Loucy (cell line): ENCODE measurements at regions not wholly inside any gene's neighbourhood (a gene's known extent, or its start where the extent isn't known, plus 50 kb on each side); places are given as distances from the start of the nearest gene placed in this dataset.

Experiments
- H2AFZ ChIP-seq: fragments of 200-600 bp; sonication (generic); 2 replicates; pipeline ENCODE4 v1.6.0; 2016; ENCODE audit warnings: antibody characterized with exemption, mild to moderate bottlenecking, low read length, moderate library complexity
- H3F3A ChIP-seq: fragments of 200-600 bp; 2 replicates; pipeline ENCODE4 v1.6.0; 2016; ENCODE audit warnings: antibody characterized with exemption, low read depth, mild to moderate bottlenecking
- H3K27me3 ChIP-seq: fragments of 200-600 bp; sonication (generic); 2 replicates; pipeline ENCODE4 v1.6.1; 2014; ENCODE audit warnings: low read length, mild to moderate bottlenecking; ENCODE audit not compliant: insufficient read depth, poor library complexity, severe bottlenecking
- H3K36me3 ChIP-seq: fragments of 200-600 bp; sonication (generic); 2 replicates; pipeline ENCODE4 v1.6.1; 2016; ENCODE audit warnings: low read length; ENCODE audit not compliant: insufficient read depth
- H3K4me1 ChIP-seq: fragments of 200-600 bp; sonication (generic); 2 replicates; pipeline ENCODE4 v1.5.1; 2014; ENCODE audit warnings: low read length, mild to moderate bottlenecking; ENCODE audit not compliant: insufficient read depth, poor library complexity, severe bottlenecking
- H3K4me2 ChIP-seq: fragments of 200-600 bp; sonication (generic); 2 replicates; pipeline ENCODE4 v1.6.0; 2014; ENCODE audit warnings: antibody characterized with exemption, low read length, low read depth, mild to moderate bottlenecking; ENCODE audit not compliant: poor library complexity, severe bottlenecking
- H3K4me3 ChIP-seq: fragments of 200-600 bp; sonication (generic); 2 replicates; pipeline ENCODE4 v1.5.1; 2014; ENCODE audit warnings: low read length, mild to moderate bottlenecking, mixed read lengths; ENCODE audit not compliant: poor library complexity, severe bottlenecking
- H3K79me2 ChIP-seq: fragments of 200-600 bp; sonication (generic); 2 replicates; pipeline ENCODE4 v1.6.1; 2014; ENCODE audit warnings: low read length; ENCODE audit not compliant: insufficient read depth
- H3K9ac ChIP-seq: fragments of 200-600 bp; sonication (generic); 2 replicates; pipeline ENCODE4 v1.6.0; 2014; ENCODE audit warnings: mild to moderate bottlenecking, low read depth, low read length, moderate library complexity; ENCODE audit not compliant: poor library complexity, severe bottlenecking
- H3K9me2 ChIP-seq: fragments of 200-600 bp; sonication (generic); replicated peaks from 2 replicates; pipeline ENCODE4 v1.6.1; 2016; ENCODE audit warnings: low read depth, low read length, mixed read lengths
- H3K9me3 ChIP-seq: fragments of 200-600 bp; sonication (generic); 2 replicates; pipeline ENCODE4 v1.6.1; 2014; ENCODE audit warnings: mild to moderate bottlenecking, antibody characterized with exemption, low read length, low read depth; ENCODE audit not compliant: insufficient read depth
- H4K20me1 ChIP-seq: fragments of 200-600 bp; sonication (generic); 2 replicates; pipeline ENCODE4 v1.6.0; 2014; ENCODE audit warnings: antibody characterized with exemption, low read length, mild to moderate bottlenecking; ENCODE audit not compliant: insufficient read depth, poor library complexity, severe bottlenecking
- EZH2phosphoT487 ChIP-seq: fragments of 200-600 bp; IDR thresholded peaks from 2 replicates; pipeline ENCODE4 v1.6.1; 2018; ENCODE audit warnings: antibody characterized with exemption, mild to moderate bottlenecking, moderate library complexity, borderline replicate concordance
- TF ChIP-seq, protein P1 (sequence below): fragments of 200-600 bp; sonication (generic); conservative IDR thresholded peaks from 2 replicates; pipeline ENCODE4 v1.5.1; 2014; ENCODE audit warnings: mild to moderate bottlenecking, antibody characterized with exemption, low read length

DNA sequence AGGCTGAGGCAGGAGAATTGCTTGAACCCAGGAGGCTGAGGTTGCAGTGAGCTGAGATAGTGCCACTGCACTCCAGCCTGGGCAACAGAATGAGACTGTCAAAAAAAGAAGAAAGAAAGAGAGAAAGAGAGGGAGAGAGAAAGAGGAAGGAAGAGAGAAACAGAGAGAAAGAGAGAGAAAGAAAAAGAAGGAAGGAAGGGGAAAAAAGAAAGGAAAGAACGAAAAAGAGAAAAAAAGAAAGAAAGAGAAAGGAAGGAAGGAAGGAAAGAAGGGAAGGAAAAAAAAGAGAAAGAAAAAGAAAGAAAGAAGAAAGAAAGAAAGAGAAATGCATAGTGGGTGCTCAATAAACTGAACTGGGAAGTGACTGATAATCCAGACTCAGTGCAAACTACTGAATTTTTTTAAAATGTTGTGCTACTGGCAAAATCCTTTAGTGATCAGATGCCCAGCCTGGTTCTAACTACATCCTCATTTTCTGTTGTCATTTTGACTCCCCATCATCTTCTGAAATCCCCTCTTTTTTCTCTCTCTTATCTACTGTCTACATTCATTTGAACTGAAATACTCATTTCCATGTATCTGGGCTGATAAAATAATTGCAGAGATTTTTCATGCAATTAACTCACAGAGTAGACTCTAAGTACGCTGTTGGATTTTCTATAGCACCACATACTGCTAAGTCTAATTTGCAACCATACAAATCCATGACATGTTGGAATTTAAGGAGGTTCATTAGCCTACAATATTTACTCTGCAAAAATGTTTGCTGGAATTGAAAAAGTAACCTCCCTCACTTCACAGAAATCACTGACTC, 85.3 kb upstream of the HIVEP1 start:
- Histone ChIP-seq H3K4me3 (no peak overlapping the region), H3F3A (no peaks in the 10 kb centered on the region), H3K4me1 (no peaks in the 10 kb centered on the region), H3K36me3 (no peaks in the 10 kb centered on the region), H3K9me2 (no peaks in the 10 kb centered on the region), H4K20me1 (no peaks in the 10 kb centered on the region), H3K9ac (no peak overlapping the region), H2AFZ (no peak overlapping the region), H3K4me2 (no peak overlapping the region), H3K27me3 (no peaks in the 10 kb centered on the region), H3K79me2 (no peaks in the 10 kb centered on the region), H3K9me3 (no peaks in the 10 kb centered on the region)
- TF ChIP-seq, protein P1, sequence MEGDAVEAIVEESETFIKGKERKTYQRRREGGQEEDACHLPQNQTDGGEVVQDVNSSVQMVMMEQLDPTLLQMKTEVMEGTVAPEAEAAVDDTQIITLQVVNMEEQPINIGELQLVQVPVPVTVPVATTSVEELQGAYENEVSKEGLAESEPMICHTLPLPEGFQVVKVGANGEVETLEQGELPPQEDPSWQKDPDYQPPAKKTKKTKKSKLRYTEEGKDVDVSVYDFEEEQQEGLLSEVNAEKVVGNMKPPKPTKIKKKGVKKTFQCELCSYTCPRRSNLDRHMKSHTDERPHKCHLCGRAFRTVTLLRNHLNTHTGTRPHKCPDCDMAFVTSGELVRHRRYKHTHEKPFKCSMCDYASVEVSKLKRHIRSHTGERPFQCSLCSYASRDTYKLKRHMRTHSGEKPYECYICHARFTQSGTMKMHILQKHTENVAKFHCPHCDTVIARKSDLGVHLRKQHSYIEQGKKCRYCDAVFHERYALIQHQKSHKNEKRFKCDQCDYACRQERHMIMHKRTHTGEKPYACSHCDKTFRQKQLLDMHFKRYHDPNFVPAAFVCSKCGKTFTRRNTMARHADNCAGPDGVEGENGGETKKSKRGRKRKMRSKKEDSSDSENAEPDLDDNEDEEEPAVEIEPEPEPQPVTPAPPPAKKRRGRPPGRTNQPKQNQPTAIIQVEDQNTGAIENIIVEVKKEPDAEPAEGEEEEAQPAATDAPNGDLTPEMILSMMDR: no peak
- no peak for TF ChIP-seq EZH2phosphoT487

DNA sequence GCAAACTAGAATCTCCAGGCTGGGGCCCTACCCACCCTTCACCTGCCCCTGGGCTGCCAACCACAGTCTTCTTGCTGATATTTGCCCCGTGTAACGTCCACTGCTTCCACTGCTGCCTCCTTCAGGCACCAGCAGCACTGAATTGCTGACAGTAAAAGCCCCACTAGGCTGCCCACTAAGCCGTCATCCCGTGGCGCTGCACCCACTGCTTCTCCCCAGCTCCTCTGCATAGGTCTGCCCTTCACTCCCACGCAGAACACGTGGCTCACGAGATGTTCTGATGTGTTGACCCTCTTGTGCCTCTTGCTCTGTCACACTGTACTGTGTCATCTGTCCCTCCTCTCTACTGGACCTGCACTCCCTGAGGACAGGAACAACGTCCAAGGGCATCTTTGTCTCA, 86.3 kb upstream of the HIVEP1 start:
- H3K9me2 ChIP-seq: no peaks in the 10 kb centered on the region
- no peaks in the 10 kb centered on the region for H4K20me1 ChIP-seq
- no peaks in the 10 kb centered on the region for H3K9me3 ChIP-seq
- H2AFZ ChIP-seq: no peak overlapping the region
- H3K4me2 ChIP-seq: no peak overlapping the region
- no peak overlapping the region for H3K9ac ChIP-seq
- H3K4me1 ChIP-seq: no peaks in the 10 kb centered on the region
- H3F3A ChIP-seq: no peaks in the 10 kb centered on the region
- TF ChIP-seq EZH2phosphoT487: no peak
- TF ChIP-seq, protein P1: no peak
- no peaks in the 10 kb centered on the region for H3K36me3 ChIP-seq
- H3K27me3 ChIP-seq: no peaks in the 10 kb centered on the region
- no peak overlapping the region for H3K4me3 ChIP-seq
- H3K79me2 ChIP-seq: no peaks in the 10 kb centered on the region

DNA sequence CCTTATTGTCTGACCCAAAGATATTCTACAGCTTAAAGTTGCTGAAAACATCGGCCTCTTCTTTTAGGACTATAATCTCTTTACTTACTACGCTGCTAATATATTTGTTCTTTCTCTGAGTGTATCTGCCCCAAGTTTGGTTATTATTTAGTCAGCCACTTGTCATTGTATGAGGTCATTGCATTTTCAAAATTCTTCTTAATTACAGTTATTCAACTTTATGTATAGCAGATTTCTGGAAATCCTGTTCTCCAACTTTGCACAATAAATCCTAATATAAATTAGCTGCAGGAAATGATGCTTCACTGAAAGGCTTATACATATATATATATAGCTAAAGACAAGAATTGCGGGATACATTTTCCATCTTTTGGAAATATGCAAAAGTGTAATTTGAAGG, 88.5 kb upstream of the HIVEP1 start:
- H3K9me3 ChIP-seq: no peaks in the 10 kb centered on the region
- H3K36me3 ChIP-seq: no peaks in the 10 kb centered on the region
- H3K4me1 ChIP-seq: no peaks in the 10 kb centered on the region
- no peaks in the 10 kb centered on the region for H3K9me2 ChIP-seq
- H3K9ac ChIP-seq: no peak overlapping the region
- H3F3A ChIP-seq: no peaks in the 10 kb centered on the region
- H3K27me3 ChIP-seq: no peaks in the 10 kb centered on the region
- H3K4me2 ChIP-seq: no peak overlapping the region
- H4K20me1 ChIP-seq: no peaks in the 10 kb centered on the region
- H3K79me2 ChIP-seq: no peaks in the 10 kb centered on the region
- H2AFZ ChIP-seq: no peak overlapping the region
- TF ChIP-seq, protein P1: no peak
- no peak for TF ChIP-seq EZH2phosphoT487
- no peak overlapping the region for H3K4me3 ChIP-seq
